Suppressor macrophage treated with lipopolysaccharide for 4 hours (primary cell): ENCODE measurements at regions not wholly inside any gene's neighbourhood (a gene's known extent, or its start where the extent isn't known, plus 50 kb on each side); places are given as distances from the start of the nearest gene placed in this dataset.
"Not testable (repeated sequence)": the region's sequence is repeated elsewhere in the genome, so short reads cannot be mapped to it uniquely, and the experiment has no call there.

Source experiments
- DNase-seq: peaks from one replicate; pipeline ENCODE4 v3.0.0-alpha.2; 2020

DNA sequence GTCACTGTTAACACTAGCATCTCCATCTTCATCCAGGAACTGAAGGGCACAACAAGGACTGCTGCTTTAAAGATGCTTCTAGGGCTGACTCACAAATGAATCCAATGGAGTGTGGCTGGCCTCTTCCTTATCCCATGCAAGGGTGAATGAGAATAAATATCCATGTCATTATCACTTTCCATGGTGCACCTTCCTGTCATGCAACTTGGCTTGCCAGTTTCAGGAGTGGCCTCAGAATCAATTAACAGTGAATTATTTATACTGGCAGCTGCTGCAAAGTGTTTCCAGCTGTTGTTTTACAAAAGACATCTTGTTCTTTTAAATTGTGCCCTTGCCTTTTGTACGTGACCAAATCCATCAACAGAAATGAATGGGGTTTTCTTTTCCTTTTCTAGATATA, 499.3 kb upstream of the TMEM132C start:
- no peak for DNase-seq

DNA sequence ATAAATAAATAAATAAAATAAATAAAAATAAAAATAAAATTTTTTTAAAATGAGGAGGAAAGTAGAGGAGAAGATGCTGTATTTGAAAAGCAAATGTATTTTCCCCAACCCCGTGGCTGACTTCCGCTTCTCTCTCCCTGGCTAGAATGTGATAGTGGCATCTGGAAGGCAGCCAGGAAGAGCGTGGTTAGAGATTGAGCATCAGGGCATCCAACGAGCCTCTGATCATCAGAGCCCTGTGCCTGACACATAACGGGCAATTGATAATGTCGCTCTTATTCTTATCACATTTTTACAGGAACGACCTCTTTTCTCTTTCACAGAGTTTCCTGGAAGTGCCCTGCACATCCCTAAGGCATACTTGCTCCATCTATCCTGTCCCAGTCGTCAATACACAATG, 496.9 kb upstream of the TMEM132C start:
- peak; percentile 13 for DNase-seq

DNA sequence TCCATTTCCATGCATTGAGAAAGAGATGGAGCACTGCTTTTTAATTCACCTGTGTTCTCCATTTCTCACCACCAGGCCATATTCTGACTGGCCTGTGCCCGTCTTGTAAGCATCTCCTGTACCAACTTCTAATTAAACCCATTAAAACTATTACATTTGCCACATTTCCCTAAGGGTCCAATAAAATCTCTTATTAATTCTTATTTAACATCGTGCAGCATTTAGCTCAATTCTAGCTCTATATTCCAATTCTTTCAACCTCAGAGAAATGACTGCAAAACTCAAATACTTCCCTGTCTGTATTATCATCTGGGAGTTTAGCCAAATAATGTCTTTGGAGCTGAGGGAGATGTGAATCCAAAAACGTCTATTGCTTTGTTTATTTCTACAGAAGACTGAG, 495.4 kb upstream of the TMEM132C start:
- no peak for DNase-seq

GRCh38 chr12:127773520-127773919, 493.4 kb upstream of the TMEM132C start:
- no peak for DNase-seq

DNA sequence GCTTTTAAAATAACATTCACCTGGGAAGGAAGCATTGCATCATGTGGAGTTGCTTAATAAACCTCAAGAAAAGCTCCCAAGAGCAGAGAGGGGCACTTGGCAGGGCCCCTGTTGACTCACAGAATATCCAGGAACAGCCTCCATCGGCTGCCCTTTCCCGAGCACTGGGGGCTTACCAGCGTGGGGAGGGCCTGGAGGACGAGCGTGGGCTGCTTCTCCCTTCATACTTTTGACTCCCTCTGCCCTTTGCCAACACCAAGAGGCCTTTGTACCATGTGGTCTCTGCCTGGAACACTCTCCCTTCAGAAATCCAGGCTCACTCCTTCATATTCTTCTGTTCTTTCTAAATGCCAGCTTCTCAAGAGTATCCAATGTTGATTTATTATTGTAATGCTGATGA, 492.1 kb upstream of the TMEM132C start:
- DNase-seq = no peak

DNA sequence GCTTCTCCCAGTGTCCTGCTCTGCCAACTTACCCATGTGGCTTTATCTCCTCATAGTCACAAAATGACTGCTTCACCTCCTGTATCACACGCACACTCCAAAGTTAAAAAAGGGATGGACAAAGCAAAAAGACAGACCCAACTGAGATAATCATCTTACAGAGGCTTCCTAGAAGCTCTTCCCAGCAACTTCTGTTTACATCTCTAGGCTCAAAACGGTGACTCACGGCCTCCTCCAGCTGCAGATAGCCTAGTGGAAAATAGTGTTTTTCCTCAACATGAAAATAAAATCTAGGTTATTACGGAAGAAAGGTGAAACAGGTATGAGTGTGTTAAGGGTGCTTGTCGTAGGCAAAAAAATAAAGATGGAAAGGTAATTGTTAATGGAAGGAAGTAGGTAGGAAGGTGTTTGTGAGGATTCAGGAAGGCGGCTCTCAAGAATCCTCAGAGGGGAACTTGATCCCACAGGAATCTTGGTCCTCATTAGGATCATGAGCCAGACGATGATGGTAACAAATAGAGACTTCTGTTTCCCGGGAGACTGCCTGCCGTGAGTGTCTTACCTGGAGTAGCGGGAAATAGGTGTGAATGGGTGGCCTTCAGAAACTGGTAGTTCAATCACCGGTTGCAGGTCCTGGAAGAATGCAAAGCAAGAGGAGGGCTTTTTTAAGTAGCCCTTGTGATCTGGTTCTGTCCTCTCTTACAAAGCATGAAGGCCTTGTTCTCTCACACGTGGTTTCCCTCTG, 487.5 kb upstream of the TMEM132C start:
- no peak for DNase-seq

- DNase-seq = no peak
Measured at GRCh38 chr12:127780881-127781280, 486.1 kb upstream of the TMEM132C start.

GRCh38 chr12:127781336-127781735, 485.6 kb upstream of the TMEM132C start:
- DNase-seq = no peak

- no peak for DNase-seq
Measured at GRCh38 chr12:127785540-127785939, 481.4 kb upstream of the TMEM132C start.

- no peak for DNase-seq
Measured at GRCh38 chr12:127785986-127786590, 480.9 kb upstream of the TMEM132C start.

GRCh38 chr12:127787544-127787943, 479.4 kb upstream of the TMEM132C start:
- DNase-seq = no peak

DNA sequence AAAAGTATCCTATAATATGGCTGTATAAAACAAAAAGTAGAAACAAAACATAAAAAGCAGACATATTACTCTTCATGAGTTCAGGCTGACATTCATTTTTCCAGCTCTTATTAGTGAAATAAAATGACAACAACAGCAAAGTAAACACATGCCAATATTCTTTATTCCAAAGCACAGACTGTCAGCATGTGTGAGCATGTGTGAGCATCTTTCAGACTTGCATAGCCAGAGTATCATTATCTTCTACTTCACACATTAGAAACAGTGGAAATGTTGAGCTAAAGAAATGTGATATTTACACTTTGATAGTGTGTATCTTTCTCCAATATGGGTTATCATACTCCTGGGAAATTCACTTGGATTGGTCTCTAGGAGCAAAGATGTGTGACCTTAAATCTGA, 476.6 kb upstream of the TMEM132C start:
- no peak for DNase-seq

GRCh38 chr12:127791217-127791616, 475.8 kb upstream of the TMEM132C start:
- no peak for DNase-seq

DNA sequence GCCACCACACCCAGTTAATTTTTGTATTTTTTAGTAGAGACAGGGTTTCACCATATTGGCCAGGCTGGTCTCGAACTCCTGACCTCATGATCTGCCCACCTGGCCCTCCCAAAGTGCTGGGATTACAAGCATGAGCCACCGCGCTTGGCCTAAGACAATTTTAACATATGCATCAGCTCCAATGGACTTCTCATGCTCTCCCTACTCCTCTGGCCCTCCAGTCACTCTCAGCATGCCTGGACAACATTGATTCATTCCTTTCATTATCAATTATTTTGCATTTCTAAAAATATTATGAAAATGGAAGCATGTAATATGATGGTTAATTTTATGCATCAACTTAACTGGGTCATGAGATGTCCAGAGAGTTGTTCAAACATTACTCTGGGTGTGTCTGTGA, 469.1 kb upstream of the TMEM132C start:
- no peak for DNase-seq

DNA sequence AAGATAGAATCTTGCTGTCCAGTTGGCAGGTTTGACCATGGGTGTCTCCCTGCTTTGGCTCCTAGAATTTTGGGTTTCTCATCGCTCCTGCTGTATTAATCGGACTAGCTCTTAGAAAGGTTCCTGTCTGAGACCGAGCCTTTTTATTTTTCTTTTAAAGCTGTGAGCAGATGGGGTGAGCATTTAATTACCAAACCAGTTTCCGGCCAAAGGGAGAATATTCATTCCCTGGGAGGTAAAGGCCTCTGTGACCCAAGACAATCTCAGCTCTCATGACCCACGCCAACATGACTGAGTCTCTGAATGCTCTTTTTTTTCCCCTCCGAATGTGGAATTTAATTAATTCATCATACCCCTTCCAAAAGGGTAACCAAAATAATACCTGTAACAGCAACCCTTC, 464.7 kb upstream of the TMEM132C start:
- no peak for DNase-seq

DNA sequence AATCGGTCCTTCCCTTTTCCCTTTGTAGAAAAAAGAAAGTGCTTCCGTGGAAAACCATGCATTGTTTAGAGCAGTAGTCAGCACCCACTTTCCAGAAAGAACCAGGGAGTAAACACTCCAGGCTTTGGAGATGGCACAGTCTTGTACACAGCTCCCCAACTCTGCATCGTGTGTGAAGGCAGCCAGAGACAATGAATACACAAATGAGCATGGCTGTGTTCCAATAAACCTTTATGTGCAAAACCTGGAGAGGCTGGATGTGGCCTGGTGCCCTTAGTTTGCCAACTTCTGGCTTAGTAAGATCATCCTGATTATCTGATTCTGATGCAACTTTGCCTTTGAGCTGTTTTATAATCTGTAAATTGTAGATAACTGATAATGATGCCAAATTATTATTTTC, 463.4 kb upstream of the TMEM132C start:
- no peak for DNase-seq

DNA sequence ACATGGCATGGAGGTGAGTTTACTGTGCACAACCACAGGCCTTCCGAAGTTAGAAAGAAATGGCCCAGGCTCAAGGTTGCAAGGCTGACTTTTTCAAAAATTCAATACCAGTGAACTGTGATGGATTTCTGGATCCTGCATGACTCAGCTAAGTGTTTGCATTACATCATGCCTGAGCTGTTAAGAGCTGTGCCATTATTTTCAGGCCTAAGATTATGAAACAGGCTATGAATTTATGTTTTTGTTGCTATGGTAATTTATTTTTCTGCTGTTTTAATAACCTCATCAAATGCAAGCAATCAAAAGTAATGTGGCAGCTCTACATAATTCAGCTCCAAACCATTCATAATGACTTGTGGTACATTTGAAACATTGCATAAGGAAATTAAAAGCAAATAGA, 457.7 kb upstream of the TMEM132C start:
- DNase-seq = peak; percentile 37

GRCh38 chr12:127810041-127810440, 456.9 kb upstream of the TMEM132C start:
- peak; percentile 73 for DNase-seq

DNA sequence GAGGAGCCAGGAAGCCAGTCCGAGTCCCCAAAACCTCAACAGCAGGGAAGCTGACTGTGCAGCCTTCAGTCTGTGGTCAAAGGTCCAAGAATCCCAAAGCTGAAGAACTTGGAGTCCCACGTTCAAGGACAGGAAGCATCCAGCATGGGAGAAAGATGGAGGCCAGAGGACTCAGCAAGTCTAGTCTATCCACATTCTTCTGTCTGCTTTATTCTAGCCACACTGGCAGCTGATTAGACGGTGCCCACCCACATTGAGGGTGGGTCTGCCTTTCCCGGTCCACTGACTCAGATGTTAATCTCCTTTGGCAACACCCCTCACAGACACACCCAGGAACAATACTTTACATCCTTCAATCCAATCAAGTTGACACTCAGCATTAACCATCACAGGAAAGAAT, 456.5 kb upstream of the TMEM132C start:
- not testable (repeated sequence) for DNase-seq

DNA sequence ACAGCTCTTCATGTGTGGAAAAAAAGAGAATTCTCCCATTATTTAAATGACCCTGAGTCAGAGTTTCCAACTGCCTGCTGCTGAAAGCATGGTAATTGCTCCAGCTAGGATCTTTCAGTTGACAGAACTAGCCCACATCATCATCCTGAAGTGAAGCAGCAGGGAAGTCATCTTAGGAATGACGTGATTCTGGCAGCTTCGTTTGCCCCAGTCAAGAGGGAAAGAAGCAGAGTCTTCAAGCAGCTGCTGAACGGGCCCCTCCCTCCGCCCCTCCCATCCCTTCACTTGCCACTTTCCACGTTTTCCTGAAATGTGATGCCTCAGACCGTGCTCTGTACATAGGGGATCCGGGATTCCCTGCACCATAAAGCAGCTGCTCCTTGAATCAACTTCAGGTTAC, 455.0 kb upstream of the TMEM132C start:
- peak; percentile 3 for DNase-seq

GRCh38 chr12:127813147-127813546, 453.8 kb upstream of the TMEM132C start:
- DNase-seq = no peak

- peak; percentile 3 for DNase-seq
Measured at GRCh38 chr12:127819056-127819455, 447.9 kb upstream of the TMEM132C start.

- no peak for DNase-seq
Measured at GRCh38 chr12:127820271-127820670, 446.7 kb upstream of the TMEM132C start.

GRCh38 chr12:127820846-127821245, 446.1 kb upstream of the TMEM132C start:
- DNase-seq = no peak
